GM12873 (cell line): ENCODE measurements at regions not wholly inside any gene's neighbourhood (a gene's known extent, or its start where the extent isn't known, plus 50 kb on each side); places are given as distances from the start of the nearest gene placed in this dataset.

ENCODE experiments used
- TF ChIP-seq, protein P1 (sequence below): IDR thresholded peaks from 2 replicates; pipeline ENCODE4 v1.5.1; 2012; ENCODE audit warnings: low read depth, mild to moderate bottlenecking, moderate library complexity, low read length, control low read depth; ENCODE audit not compliant: insufficient read depth; ENCODE audit errors: missing control alignments

DNA sequence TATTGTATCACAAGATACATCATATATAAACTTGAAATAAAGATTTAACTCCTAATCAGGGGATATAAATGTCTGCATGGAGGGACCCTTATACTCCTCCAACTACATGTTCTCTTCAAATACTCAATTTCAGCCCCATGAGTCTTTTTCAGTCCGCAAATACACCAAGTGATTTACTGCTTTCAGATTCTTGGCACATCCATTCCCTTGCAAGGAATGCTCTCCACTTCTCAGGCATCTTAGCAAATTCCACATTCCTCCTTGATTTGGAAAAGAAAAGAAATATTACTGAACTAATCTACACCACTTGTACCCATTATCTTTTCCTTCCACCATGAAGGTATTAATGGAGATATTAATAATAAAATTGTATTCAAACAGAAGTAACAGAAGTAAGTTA, 999.4 kb upstream of the GJE1 start:
- TF ChIP-seq, protein P1, sequence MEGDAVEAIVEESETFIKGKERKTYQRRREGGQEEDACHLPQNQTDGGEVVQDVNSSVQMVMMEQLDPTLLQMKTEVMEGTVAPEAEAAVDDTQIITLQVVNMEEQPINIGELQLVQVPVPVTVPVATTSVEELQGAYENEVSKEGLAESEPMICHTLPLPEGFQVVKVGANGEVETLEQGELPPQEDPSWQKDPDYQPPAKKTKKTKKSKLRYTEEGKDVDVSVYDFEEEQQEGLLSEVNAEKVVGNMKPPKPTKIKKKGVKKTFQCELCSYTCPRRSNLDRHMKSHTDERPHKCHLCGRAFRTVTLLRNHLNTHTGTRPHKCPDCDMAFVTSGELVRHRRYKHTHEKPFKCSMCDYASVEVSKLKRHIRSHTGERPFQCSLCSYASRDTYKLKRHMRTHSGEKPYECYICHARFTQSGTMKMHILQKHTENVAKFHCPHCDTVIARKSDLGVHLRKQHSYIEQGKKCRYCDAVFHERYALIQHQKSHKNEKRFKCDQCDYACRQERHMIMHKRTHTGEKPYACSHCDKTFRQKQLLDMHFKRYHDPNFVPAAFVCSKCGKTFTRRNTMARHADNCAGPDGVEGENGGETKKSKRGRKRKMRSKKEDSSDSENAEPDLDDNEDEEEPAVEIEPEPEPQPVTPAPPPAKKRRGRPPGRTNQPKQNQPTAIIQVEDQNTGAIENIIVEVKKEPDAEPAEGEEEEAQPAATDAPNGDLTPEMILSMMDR: no peak

GRCh38 chr6:141131616-141132015, 1001.1 kb upstream of the GJE1 start:
- TF ChIP-seq, protein P1: no peak

GRCh38 chr6:141123497-141123896, 1009.2 kb upstream of the GJE1 start:
- TF ChIP-seq, protein P1: no peak

GRCh38 chr6:141123049-141123448, 1009.7 kb upstream of the GJE1 start:
- TF ChIP-seq, protein P1: no peak

GRCh38 chr6:141118991-141119390, 1013.7 kb upstream of the GJE1 start:
- TF ChIP-seq, protein P1: no peak

DNA sequence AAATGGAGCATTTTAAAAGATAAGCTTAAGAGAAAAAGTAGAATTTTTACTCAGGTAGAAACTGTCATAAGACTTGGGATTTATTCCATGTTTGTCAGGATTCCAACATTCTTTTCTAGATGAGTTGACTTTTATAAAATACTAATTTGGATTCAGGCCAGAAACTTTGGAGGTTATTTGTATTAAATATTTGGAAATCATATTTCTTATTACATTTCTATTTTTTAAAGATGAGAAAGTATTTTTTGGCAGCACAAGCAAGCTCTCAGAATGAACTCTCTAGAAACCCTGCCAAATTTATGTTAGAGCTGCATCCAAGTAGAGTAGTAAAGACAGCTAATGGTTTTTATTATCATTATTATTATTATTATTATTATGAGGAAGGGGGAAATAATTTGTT, 1014.9 kb upstream of the GJE1 start:
- TF ChIP-seq, protein P1: no peak

DNA sequence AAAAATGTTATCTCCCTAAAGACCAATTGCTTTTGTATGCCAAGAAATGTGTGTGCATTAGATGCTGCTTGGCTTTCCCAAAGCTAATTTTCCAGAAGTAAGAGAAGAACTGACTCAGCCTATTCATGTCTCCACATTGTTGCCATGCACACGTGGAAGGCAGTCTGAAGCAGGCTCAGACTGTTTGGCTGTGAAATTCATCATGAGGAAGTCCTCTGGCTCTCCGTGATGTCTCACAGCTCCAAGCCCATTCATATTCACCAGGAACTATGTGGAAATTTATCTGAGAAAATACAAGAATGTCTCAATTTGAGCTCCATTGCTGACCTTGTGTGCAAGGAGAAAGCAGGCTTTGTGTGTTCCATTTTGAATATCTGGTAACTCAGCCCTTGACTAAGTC, 1022.2 kb upstream of the GJE1 start:
- TF ChIP-seq, protein P1: no peak
